ENCODE measurements at regions not wholly inside any gene's neighbourhood (a gene's known extent, or its start where the extent isn't known, plus 50 kb on each side); places are given as distances from the start of the nearest gene placed in this dataset.

- TF ChIP-seq POLR2A (IDR thresholded peaks at IDR 0.05) (no peak), CTCF (IDR thresholded peaks at IDR 0.05) (no peak), POLR2AphosphoS5 (IDR thresholded peaks at IDR 0.05) (no peak)
These were observed 750.0 kb upstream of the CITED2 start for GRCh38 chr6:140124498-140124897.
